HG03025 (cell line): ENCODE measurements at regions not wholly inside any gene's neighbourhood (a gene's known extent, or its start where the extent isn't known, plus 50 kb on each side); places are given as distances from the start of the nearest gene placed in this dataset.

Experiments
- ATAC-seq: cut with Tn5 transposase; IDR thresholded peaks from one replicate; pipeline ENCODE4 v1.9.1; 2021; ENCODE audit warnings: mild to moderate bottlenecking, moderate library complexity; ENCODE audit not compliant: unreplicated experiment, low FRiP score

GRCh38 chr4:178457286-178457685 lies 1015.0 kb upstream of the AGA start:
- ATAC-seq: no peak

- no peak for ATAC-seq
Measured at GRCh38 chr4:178462710-178463109, 1020.5 kb upstream of the AGA start.

- no peak for ATAC-seq
Measured at GRCh38 chr4:178463747-178464146, 1021.5 kb upstream of the AGA start.

GRCh38 chr4:178470996-178471784 lies 1029.0 kb upstream of the AGA start:
- ATAC-seq: no peak

- no peak for ATAC-seq
Measured at GRCh38 chr4:178471994-178472393, 1029.8 kb upstream of the AGA start.

- no peak for ATAC-seq
Measured at GRCh38 chr4:178480105-178480504, 1037.9 kb upstream of the AGA start.

- ATAC-seq: no peak
Measured at GRCh38 chr4:178480881-178481280, 1038.6 kb upstream of the AGA start.

GRCh38 chr4:178481564-178481963 lies 1039.3 kb upstream of the AGA start:
- ATAC-seq: no peak

GRCh38 chr4:178523038-178523437 lies 1080.8 kb upstream of the AGA start:
- no peak for ATAC-seq

GRCh38 chr4:178535939-178536579 lies 1093.8 kb upstream of the AGA start:
- ATAC-seq: no peak

- no peak for ATAC-seq
Measured at GRCh38 chr4:178553201-178553600, 1111.0 kb upstream of the AGA start.

- no peak for ATAC-seq
Measured at GRCh38 chr4:178554352-178554751, 1112.1 kb upstream of the AGA start.

- no peak for ATAC-seq
Measured at GRCh38 chr4:178556796-178557195, 1114.6 kb upstream of the AGA start.

- no peak for ATAC-seq
Measured at GRCh38 chr4:178577933-178578332, 1135.7 kb upstream of the AGA start.

- no peak for ATAC-seq
Measured at GRCh38 chr4:178595500-178596138, 1153.4 kb upstream of the AGA start.

- no peak for ATAC-seq
Measured at GRCh38 chr4:178598672-178599071, 1156.4 kb upstream of the AGA start.

- no peak for ATAC-seq
Measured at GRCh38 chr4:178599521-178599920, 1157.3 kb upstream of the AGA start.

- no peak for ATAC-seq
Measured at GRCh38 chr4:178602833-178603232, 1160.6 kb upstream of the AGA start.

- no peak for ATAC-seq
Measured at GRCh38 chr4:178611062-178611461, 1168.8 kb upstream of the AGA start.

GRCh38 chr4:178612733-178613132 lies 1170.5 kb upstream of the AGA start:
- ATAC-seq: no peak

GRCh38 chr4:178632415-178632814 lies 1190.2 kb upstream of the AGA start:
- ATAC-seq: no peak

GRCh38 chr4:178633263-178633662 lies 1191.0 kb upstream of the AGA start:
- ATAC-seq: no peak
